Thyroid gland (tissue), 4 donors: ENCODE measurements at regions not wholly inside any gene's neighbourhood (a gene's known extent, or its start where the extent isn't known, plus 50 kb on each side); places are given as distances from the start of the nearest gene placed in this dataset.

Experiments used
- DNase-seq, 2 donors: peaks; one replicate each; pipeline ENCODE4 v3.0.0-alpha.2; 2019
- H3K27ac ChIP-seq, 3 donors: fragments of 200-600 bp; sonication (generic); 1 replicate in 2 of 3; 2 replicates in 1 of 3; pipeline ENCODE4 v1.5.1; 2016 to 2019; ENCODE audit warnings: mild to moderate bottlenecking in 1 of 3, moderate library complexity in 1 of 3
- H3K27me3 ChIP-seq: fragments of 200-600 bp; sonication (generic); one replicate; pipeline ENCODE4 v1.5.1; 2019
- H3K36me3 ChIP-seq, 2 donors: fragments of 200-600 bp; sonication (generic); one replicate each; pipeline ENCODE4 v1.5.1; 2016 to 2019
- H3K4me1 ChIP-seq, 2 donors: fragments of 200-600 bp; sonication (generic); one replicate each; pipeline ENCODE4 v1.5.1; 2017 to 2019
- H3K4me3 ChIP-seq, 3 donors: fragments of 200-600 bp; sonication (generic); replicated peaks in 1 of 3; 1 replicate in 2 of 3; 2 replicates in 1 of 3; pipeline ENCODE4 v1.5.1; 2016; ENCODE audit warnings: mild to moderate bottlenecking in 1 of 3
- H3K9me3 ChIP-seq: fragments of 200-600 bp; sonication (generic); one replicate; pipeline ENCODE4 v1.5.1; 2017
- POLR2A ChIP-seq, 2 donors: fragments of 450-650 bp; IDR thresholded peaks; one replicate each; pipeline ENCODE4 v1.6.1; 2017; ENCODE audit warnings: antibody characterized with exemption in 2 of 2, mild to moderate bottlenecking in 2 of 2, moderate library complexity in 1 of 2
- WGBS, 2 donors: methylation state at CpG; one replicate each; pipeline ENCODE4 v1.1.5; 2017; 5-methylcytosine and 5-hydroxymethylcytosine counted together
- intact Hi-C: fragments of 100-400 bp; cut with DNase I; formaldehyde crosslinking; loops from one replicate; pipeline ENCODE4 v1.15.1; 2023
- TF ChIP-seq, protein P1 (sequence below), 6 experiments: fragments of 200-600 bp in 3 of 6; fragments of 450-650 bp in 3 of 6; sonication (generic) in 3 of 6; IDR thresholded peaks; one replicate each; pipeline ENCODE4 v1.5.1; 2016 to 2019; ENCODE audit warnings: antibody characterized with exemption in 6 of 6, mild to moderate bottlenecking in 2 of 6, inconsistent platforms in 1 of 6, moderate library complexity in 1 of 6

DNA sequence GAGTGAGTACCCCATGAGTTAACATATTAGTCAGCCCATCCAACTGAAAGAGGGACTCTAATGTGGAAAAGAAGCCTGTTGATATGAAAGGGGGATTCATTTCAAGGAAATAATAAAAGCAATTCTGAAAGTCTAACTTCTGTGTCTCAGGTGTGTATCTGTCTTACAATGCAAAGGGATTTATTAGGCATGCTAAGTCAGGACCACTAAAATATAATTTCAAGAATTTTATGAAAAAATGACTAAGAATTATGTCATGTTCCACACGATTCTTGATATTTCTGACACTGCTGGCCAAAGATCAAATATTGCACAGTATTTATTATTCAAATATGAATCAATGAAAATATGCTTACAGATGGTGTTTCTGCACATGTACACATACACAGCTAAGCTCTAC is 130.8 kb downstream of the KLF12 start:
- Histone ChIP-seq H3K27ac (no peak overlapping the region), H3K27me3 (no peaks in the 10 kb centered on the region), H3K4me3 (no peak overlapping the region), H3K36me3 (no peaks in the 10 kb centered on the region), H3K9me3 (no peaks in the 10 kb centered on the region), H3K4me1 (no peaks in the 10 kb centered on the region)
- intact Hi-C loops = no loop called here
- no peak for DNase-seq
- no peak for TF ChIP-seq POLR2A (IDR thresholded peaks at IDR 0.05)
- TF ChIP-seq, protein P1, sequence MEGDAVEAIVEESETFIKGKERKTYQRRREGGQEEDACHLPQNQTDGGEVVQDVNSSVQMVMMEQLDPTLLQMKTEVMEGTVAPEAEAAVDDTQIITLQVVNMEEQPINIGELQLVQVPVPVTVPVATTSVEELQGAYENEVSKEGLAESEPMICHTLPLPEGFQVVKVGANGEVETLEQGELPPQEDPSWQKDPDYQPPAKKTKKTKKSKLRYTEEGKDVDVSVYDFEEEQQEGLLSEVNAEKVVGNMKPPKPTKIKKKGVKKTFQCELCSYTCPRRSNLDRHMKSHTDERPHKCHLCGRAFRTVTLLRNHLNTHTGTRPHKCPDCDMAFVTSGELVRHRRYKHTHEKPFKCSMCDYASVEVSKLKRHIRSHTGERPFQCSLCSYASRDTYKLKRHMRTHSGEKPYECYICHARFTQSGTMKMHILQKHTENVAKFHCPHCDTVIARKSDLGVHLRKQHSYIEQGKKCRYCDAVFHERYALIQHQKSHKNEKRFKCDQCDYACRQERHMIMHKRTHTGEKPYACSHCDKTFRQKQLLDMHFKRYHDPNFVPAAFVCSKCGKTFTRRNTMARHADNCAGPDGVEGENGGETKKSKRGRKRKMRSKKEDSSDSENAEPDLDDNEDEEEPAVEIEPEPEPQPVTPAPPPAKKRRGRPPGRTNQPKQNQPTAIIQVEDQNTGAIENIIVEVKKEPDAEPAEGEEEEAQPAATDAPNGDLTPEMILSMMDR (IDR thresholded peaks at IDR 0.05) = no peak
- WGBS, 2 donors = 79 to 86% methylated on average over 1 of the region's 1 CpG

DNA sequence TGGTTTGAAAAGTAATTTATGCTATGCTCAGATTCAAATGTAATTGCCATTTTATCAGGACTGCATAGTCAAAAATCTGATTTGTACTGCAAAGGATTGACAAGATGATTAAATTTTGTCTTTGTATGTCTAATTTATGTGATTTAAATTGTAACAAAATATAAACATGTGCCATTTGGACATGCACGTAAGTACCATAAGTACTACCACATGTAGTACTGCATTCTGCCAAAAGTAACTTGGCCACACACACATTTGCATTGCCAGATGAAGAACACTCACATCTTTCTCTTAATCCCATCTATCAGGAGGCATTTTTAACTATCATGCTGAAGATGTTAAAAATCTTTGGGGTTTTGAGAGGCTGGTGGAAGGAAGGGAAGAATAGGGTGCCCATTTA is 133.3 kb downstream of the KLF12 start:
- H3K27ac ChIP-seq = no peak overlapping the region
- no peaks in the 10 kb centered on the region for H3K4me1 ChIP-seq
- H3K27me3 ChIP-seq = no peaks in the 10 kb centered on the region
- intact Hi-C loops = no loop called here
- TF ChIP-seq POLR2A (IDR thresholded peaks at IDR 0.05) = no peak
- TF ChIP-seq, protein P1 (IDR thresholded peaks at IDR 0.05) = no peak
- H3K9me3 ChIP-seq = no peaks in the 10 kb centered on the region
- DNase-seq = no peak
- H3K4me3 ChIP-seq = no peak overlapping the region
- no peaks in the 10 kb centered on the region for H3K36me3 ChIP-seq
- 86 to 91% methylated on average over 1 of the region's 1 CpG for WGBS, 2 donors

DNA sequence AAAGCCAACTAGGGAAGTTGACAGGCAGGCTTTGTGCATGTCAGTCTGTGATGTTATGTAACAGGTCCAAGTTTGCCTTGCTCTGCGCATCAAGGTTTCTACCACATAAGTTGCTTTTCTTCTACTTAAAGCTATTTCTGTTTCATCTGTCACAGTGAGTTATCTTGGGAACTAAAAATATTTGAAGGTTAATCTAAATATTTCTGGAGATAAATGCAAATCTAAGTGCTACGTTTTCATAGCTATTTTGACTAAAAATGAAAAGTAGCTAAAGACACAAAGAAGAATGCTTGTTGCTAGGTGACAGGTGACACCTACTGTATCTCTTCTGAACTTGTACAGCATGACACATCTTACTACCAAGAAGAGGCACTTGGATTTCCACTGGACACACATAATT is 135.6 kb downstream of the KLF12 start:
- no peak for TF ChIP-seq POLR2A (IDR thresholded peaks at IDR 0.05)
- TF ChIP-seq, protein P1 (IDR thresholded peaks at IDR 0.05) = no peak
- 94 to 96% methylated on average over 2 of the region's 2 CpGs for WGBS, 2 donors

DNA sequence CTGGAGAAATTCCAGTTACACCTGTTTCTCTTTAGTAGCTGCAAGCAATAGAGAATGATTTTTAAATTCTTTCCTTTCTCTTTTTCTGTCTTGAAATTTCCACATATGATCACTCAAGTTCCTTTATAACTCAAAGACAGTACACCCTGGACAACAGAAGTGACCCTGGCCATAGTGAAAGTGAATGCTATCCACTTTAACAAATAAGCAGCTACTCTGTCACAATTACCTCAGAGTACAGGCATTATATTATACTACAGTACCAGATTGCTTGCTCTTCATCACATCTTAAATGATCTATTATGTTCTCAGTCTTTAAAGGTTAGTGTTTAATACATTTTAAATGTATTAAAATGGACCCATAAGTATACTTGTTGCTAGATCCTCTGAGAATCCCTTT is 136.2 kb downstream of the KLF12 start:
- intact Hi-C loops = no loop called here
- Histone ChIP-seq H3K4me3 (no peak overlapping the region), H3K36me3 (no peaks in the 10 kb centered on the region), H3K27ac (no peak overlapping the region), H3K9me3 (no peaks in the 10 kb centered on the region), H3K27me3 (no peaks in the 10 kb centered on the region), H3K4me1 (no peaks in the 10 kb centered on the region)
- no peak for DNase-seq
- TF ChIP-seq POLR2A (IDR thresholded peaks at IDR 0.05) = no peak
- TF ChIP-seq, protein P1 (IDR thresholded peaks at IDR 0.05) = no peak

More for the DNA sequence above, 135.6 kb downstream of the KLF12 start:
- DNase-seq = no peak
- Histone ChIP-seq H3K4me3 (no peak overlapping the region), H3K36me3 (no peaks in the 10 kb centered on the region), H3K27ac (no peak overlapping the region), H3K27me3 (no peaks in the 10 kb centered on the region), H3K9me3 (no peaks in the 10 kb centered on the region), H3K4me1 (no peaks in the 10 kb centered on the region)
- intact Hi-C loops = no loop called here

DNA sequence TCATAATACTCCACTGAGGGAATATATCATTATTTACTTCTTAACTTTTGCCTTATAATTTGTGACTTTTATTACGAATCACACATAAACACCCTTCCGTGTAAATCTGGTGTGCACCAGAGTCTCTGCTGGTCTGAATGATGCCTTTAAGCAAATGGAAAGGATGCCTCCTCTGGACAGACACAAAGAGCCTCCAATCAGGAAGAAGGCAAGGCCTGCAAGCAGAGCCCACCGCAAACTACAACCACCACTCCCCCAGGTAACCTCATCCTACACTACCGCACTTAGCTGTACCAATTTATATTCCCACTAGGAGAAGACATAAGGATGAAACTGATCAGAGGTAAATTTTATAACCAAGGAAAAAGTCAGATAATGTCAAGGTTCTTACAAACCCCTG is 137.6 kb downstream of the KLF12 start:
- Histone ChIP-seq H3K4me1 (no peaks in the 10 kb centered on the region), H3K4me3 (no peak overlapping the region), H3K36me3 (no peaks in the 10 kb centered on the region), H3K27me3 (no peaks in the 10 kb centered on the region), H3K27ac (no peak overlapping the region), H3K9me3 (no peaks in the 10 kb centered on the region)
- TF ChIP-seq, protein P1 (IDR thresholded peaks at IDR 0.05) = no peak
- TF ChIP-seq POLR2A (IDR thresholded peaks at IDR 0.05) = no peak
- DNase-seq = no peak
- WGBS, 2 donors = 95 to 97% methylated on average over 4 of the region's 4 CpGs
- intact Hi-C loops = no loop called here
